Testis (tissue), 2 donors: ENCODE measurements at regions not wholly inside any gene's neighbourhood (a gene's known extent, or its start where the extent isn't known, plus 50 kb on each side); places are given as distances from the start of the nearest gene placed in this dataset.

Experiments
- POLR2A ChIP-seq: fragments of 450-650 bp; IDR thresholded peaks from one replicate; pipeline ENCODE4 v1.6.1; 2017; ENCODE audit warnings: antibody characterized with exemption, mild to moderate bottlenecking, moderate library complexity
- TF ChIP-seq, protein P1 (sequence below), 3 experiments: fragments of 450-650 bp in 2 of 3; fragments of 200-600 bp in 1 of 3; sonication (generic) in 1 of 3; IDR thresholded peaks; one replicate each; pipeline ENCODE4 v1.5.1; 2016 to 2019; ENCODE audit warnings: antibody characterized with exemption in 3 of 3, mild to moderate bottlenecking in 2 of 3, moderate library complexity in 1 of 3

DNA sequence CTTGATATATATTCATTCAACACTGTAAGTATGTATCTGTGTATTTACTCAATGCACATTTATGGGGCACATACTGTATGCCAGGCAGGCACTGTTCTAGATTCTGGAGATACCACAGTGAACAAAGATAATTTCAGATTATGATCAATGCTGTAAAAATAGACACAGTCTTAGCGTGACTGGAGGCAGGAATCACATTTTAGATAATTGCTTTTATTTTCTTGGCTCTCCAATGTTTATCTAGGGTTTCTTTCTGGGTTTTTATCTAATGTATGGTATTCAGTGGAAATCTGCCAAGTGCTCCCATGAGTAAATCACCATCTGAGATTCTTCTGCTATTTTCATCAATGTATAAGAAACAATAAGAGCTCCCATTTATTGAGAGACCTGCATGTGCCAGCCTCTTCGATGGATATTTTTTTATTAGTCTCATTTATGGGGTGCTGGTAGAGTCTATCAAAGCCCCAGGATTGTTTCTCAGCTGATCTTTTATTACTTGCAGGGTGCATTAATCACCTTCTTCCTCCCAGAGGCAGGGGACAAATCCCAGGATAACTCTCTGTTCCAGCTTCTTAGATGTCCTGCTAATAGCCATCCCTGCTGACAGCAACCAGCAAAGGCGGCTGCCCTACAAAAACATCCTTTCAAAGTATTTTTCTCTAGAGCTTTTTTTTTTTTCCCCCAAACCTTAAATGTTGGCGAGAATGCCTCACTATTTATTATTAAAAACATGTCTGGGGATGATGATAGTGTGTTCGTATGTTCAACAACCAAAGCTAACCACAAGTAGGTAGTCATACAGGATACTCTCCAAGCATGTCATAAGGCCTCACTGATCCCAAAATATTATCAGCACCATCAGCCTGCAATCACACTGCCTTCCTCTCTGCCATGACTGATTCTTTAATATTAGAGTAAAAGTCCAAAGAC is 331.0 kb upstream of the RASGRP1 start:
- TF ChIP-seq, protein P1, sequence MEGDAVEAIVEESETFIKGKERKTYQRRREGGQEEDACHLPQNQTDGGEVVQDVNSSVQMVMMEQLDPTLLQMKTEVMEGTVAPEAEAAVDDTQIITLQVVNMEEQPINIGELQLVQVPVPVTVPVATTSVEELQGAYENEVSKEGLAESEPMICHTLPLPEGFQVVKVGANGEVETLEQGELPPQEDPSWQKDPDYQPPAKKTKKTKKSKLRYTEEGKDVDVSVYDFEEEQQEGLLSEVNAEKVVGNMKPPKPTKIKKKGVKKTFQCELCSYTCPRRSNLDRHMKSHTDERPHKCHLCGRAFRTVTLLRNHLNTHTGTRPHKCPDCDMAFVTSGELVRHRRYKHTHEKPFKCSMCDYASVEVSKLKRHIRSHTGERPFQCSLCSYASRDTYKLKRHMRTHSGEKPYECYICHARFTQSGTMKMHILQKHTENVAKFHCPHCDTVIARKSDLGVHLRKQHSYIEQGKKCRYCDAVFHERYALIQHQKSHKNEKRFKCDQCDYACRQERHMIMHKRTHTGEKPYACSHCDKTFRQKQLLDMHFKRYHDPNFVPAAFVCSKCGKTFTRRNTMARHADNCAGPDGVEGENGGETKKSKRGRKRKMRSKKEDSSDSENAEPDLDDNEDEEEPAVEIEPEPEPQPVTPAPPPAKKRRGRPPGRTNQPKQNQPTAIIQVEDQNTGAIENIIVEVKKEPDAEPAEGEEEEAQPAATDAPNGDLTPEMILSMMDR (IDR thresholded peaks at IDR 0.05): no peak
- no peak for TF ChIP-seq POLR2A
